Endothelial cell of umbilical vein (primary cell): ENCODE measurements at regions not wholly inside any gene's neighbourhood (a gene's known extent, or its start where the extent isn't known, plus 50 kb on each side); places are given as distances from the start of the nearest gene placed in this dataset.

Source experiments
- BruUV-seq: library from RNA; stranded (reverse); fragments of 400-500 nt; replicated peaks from 2 replicates; lab custom pipeline; 2021; lab: Mats Ljungman, UMichigan
- CTCF ChIA-PET: fragments of 300-600, 350-600 bp; sonication (Branson Sonifier 250); formaldehyde crosslinking; loops from one replicate; lab custom pipeline; 2021; ENCODE audit warnings: antibody characterized with exemption, inconsistent platforms; lab: Charles Lee
- POLR2A ChIA-PET: fragments of 300-600, 350-600 bp; sonication (Branson Sonifier 250); formaldehyde crosslinking; loops from one replicate; lab custom pipeline; 2021; ENCODE audit warnings: antibody characterized with exemption, inconsistent platforms; lab: Charles Lee
- DNase-seq: peaks from one replicate; pipeline ENCODE4 v3.0.0-alpha.2; 2011; ENCODE audit warnings: low read depth, low spot score
- FAIRE-seq: peaks from 2 replicates; lab custom pipeline; 2011; peaks lifted over from hg19 to GRCh38; lab: Jason Lieb, UNC
- H2AFZ ChIP-seq: 2 replicates; pipeline ENCODE4 v1.6.0; 2012; ENCODE audit warnings: low read depth, low read length, control low read depth, inconsistent platforms
- H3K27ac ChIP-seq: 2 replicates; pipeline ENCODE4 v1.5.1; 2011; ENCODE audit warnings: low read depth, mild to moderate bottlenecking, control low read depth, low read length, moderate library complexity; ENCODE audit not compliant: insufficient read depth
- H3K27me3 ChIP-seq, 2 experiments: 2 replicates each; pipeline versions ENCODE4 v1.6.0 to v1.6.1; 2011; ENCODE audit warnings: low read length in 2 of 2, mixed read lengths in 1 of 2; ENCODE audit not compliant: control insufficient read depth in 2 of 2, insufficient read depth in 2 of 2
- H3K36me3 ChIP-seq, 2 experiments: 2 replicates in 1 of 2; 3 replicates in 1 of 2; pipeline ENCODE4 v1.5.1; 2011; ENCODE audit warnings: low read length in 2 of 2, mild to moderate bottlenecking in 1 of 2, moderate library complexity in 1 of 2; ENCODE audit not compliant: control insufficient read depth in 2 of 2, insufficient read depth in 2 of 2; ENCODE audit errors: extremely low read depth in 1 of 2
- H3K4me1 ChIP-seq: 3 replicates; pipeline ENCODE4 v1.5.1; 2011; ENCODE audit warnings: mild to moderate bottlenecking, low read length; ENCODE audit not compliant: control insufficient read depth, insufficient read depth; ENCODE audit errors: extremely low read depth
- H3K4me2 ChIP-seq: 2 replicates; pipeline ENCODE4 v1.6.1; 2011; ENCODE audit warnings: low read length, control low read depth, mixed read lengths; ENCODE audit not compliant: insufficient read depth
- H3K4me3 ChIP-seq, 3 experiments: fragments of 200-600 bp in 1 of 3; sonication (generic), shearing (Covaris generic) in 1 of 3; replicated peaks in 1 of 3; 2 replicates each; pipeline ENCODE4 v1.5.1; 2011 to 2016; ENCODE audit warnings: control low read depth in 3 of 3, low read length in 3 of 3, mild to moderate bottlenecking in 2 of 3, inconsistent platforms in 1 of 3, low read depth in 1 of 3, moderate library complexity in 1 of 3; ENCODE audit not compliant: insufficient read depth in 1 of 3
- H3K79me2 ChIP-seq: 2 replicates; pipeline ENCODE4 v1.6.0; 2012; ENCODE audit warnings: low read length, inconsistent platforms; ENCODE audit not compliant: control insufficient read depth, insufficient read depth
- H3K9ac ChIP-seq: replicated peaks from 2 replicates; pipeline ENCODE3; 2011; ENCODE audit warnings: low read length, control low read depth; ENCODE audit not compliant: insufficient read depth; ENCODE audit errors: extremely low read depth
- H3K9me1 ChIP-seq: replicated peaks from 3 replicates; pipeline ENCODE4 v1.6.0; 2011; ENCODE audit warnings: mild to moderate bottlenecking, low read length; ENCODE audit not compliant: control insufficient read depth, insufficient read depth; ENCODE audit errors: extremely low read depth
- H3K9me3 ChIP-seq: replicated peaks from 2 replicates; pipeline ENCODE4 v1.5.1; 2012; ENCODE audit warnings: low read length, inconsistent platforms; ENCODE audit not compliant: control insufficient read depth, insufficient read depth
- H4K20me1 ChIP-seq: replicated peaks from 2 replicates; pipeline ENCODE3; 2011; ENCODE audit warnings: mild to moderate bottlenecking, low read length; ENCODE audit not compliant: control insufficient read depth, insufficient read depth; ENCODE audit errors: extremely low read depth
- EZH2 ChIP-seq: IDR thresholded peaks from 2 replicates; pipeline ENCODE4 v1.6.1; 2012; ENCODE audit warnings: borderline replicate concordance, low read depth, mild to moderate bottlenecking, moderate library complexity, low read length, inconsistent platforms; ENCODE audit not compliant: severe bottlenecking
- FOS ChIP-seq: IDR thresholded peaks from 2 replicates; pipeline ENCODE4 v1.6.1; 2011; ENCODE audit warnings: mild to moderate bottlenecking, low read length, moderate library complexity, borderline replicate concordance; ENCODE audit not compliant: insufficient read depth
- GATA2 ChIP-seq: IDR thresholded peaks from 2 replicates; pipeline ENCODE4 v1.7.0; 2011; ENCODE audit warnings: low read depth, mild to moderate bottlenecking, moderate library complexity, mixed read lengths, low read length; ENCODE audit not compliant: insufficient read length, insufficient read depth
- JUN ChIP-seq: IDR thresholded peaks from 2 replicates; pipeline ENCODE4 v1.6.1; 2011; ENCODE audit warnings: borderline replicate concordance, low read depth; ENCODE audit not compliant: insufficient read length, insufficient read depth
- MAX ChIP-seq: IDR thresholded peaks from 2 replicates; pipeline ENCODE4 v1.6.1; 2011; ENCODE audit not compliant: insufficient read depth, insufficient read length
- MYC ChIP-seq: IDR thresholded peaks from one replicate; pipeline ENCODE4 v1.6.1; 2011; ENCODE audit warnings: mild to moderate bottlenecking, low read depth, low read length
- POLR2A ChIP-seq: IDR thresholded peaks from 2 replicates; pipeline ENCODE4 v1.6.1; 2012; ENCODE audit warnings: low read depth, mild to moderate bottlenecking, control low read depth, low read length
- POLR2AphosphoS5 ChIP-seq: IDR thresholded peaks from 2 replicates; pipeline ENCODE4 v1.6.1; 2012; ENCODE audit warnings: low read depth, mild to moderate bottlenecking, control low read depth, low read length, moderate library complexity; ENCODE audit not compliant: insufficient read depth
- dilution Hi-C: fragments of 300-500 bp; cut with MboI; formaldehyde crosslinking; loops from one replicate; pipeline ENCODE4 v1.15.0; 2019; ENCODE audit warnings: low sequenced_read_pairs; ENCODE audit not compliant: extremely low pct_ligation_motif_present
- intact Hi-C: fragments of 100-400 bp; cut with micrococcal nuclease; formaldehyde crosslinking; loops from one replicate; pipeline ENCODE4 v1.10.0; 2022
- TF ChIP-seq, protein P1 (sequence below), 2 donors: IDR thresholded peaks; 1 replicate in 1 of 2; 2 replicates in 1 of 2; pipeline ENCODE4 v1.5.1; 2011; ENCODE audit warnings: low read length in 2 of 2, mild to moderate bottlenecking in 2 of 2, moderate library complexity in 2 of 2, control low read depth in 1 of 2, inconsistent platforms in 1 of 2, low read depth in 1 of 2; ENCODE audit not compliant: insufficient read depth in 1 of 2; ENCODE audit errors: extremely low read depth in 1 of 2

DNA sequence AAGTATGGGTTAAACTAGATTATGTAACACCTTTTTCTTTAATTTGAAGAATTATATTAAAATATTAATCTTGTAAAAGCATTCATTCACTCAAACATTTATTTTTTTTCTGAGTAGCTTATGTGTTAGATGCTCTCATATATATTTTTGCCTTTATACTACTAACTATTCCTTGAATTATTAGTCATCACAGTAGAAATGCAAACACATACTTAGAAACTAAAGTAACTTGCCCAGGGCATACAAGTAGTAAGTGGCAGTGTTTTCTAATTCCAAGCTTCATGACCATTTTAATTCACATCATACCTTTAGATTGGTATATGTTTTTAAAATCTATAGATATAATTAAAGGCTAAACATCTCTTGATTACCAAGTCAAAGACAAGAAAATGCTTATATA is 1271.0 kb downstream of the BRINP3 start:
- Histone ChIP-seq H4K20me1 (no peaks in the 10 kb centered on the region), H3K79me2 (no peaks in the 10 kb centered on the region), H3K9ac (no peak overlapping the region), H3K9me1 (no peaks in the 10 kb centered on the region), H3K9me3 (no peaks in the 10 kb centered on the region), H3K36me3 (no peaks in the 10 kb centered on the region), H3K4me3 (no peak overlapping the region), H3K27me3 (no peaks in the 10 kb centered on the region), H3K4me1 (no peaks in the 10 kb centered on the region), H2AFZ (no peak overlapping the region), H3K27ac (no peak overlapping the region), H3K4me2 (no peak overlapping the region)
- no TSS peak for BruUV-seq
- dilution Hi-C loops: no loop called here
- FAIRE-seq (no peak), DNase-seq (no peak)
- no peak for TF ChIP-seq MYC
- TF ChIP-seq JUN: no peak
- no peak for TF ChIP-seq GATA2
- TF ChIP-seq POLR2A: no peak
- TF ChIP-seq EZH2: no peak
- TF ChIP-seq, protein P1, sequence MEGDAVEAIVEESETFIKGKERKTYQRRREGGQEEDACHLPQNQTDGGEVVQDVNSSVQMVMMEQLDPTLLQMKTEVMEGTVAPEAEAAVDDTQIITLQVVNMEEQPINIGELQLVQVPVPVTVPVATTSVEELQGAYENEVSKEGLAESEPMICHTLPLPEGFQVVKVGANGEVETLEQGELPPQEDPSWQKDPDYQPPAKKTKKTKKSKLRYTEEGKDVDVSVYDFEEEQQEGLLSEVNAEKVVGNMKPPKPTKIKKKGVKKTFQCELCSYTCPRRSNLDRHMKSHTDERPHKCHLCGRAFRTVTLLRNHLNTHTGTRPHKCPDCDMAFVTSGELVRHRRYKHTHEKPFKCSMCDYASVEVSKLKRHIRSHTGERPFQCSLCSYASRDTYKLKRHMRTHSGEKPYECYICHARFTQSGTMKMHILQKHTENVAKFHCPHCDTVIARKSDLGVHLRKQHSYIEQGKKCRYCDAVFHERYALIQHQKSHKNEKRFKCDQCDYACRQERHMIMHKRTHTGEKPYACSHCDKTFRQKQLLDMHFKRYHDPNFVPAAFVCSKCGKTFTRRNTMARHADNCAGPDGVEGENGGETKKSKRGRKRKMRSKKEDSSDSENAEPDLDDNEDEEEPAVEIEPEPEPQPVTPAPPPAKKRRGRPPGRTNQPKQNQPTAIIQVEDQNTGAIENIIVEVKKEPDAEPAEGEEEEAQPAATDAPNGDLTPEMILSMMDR (IDR thresholded peaks at IDR 0.05; ENCODE audit: extremely low read depth in 1 of 2, insufficient read depth in 1 of 2, low read depth in 1 of 2, low read length in 2 of 2): no peak
- TF ChIP-seq MAX: no peak
- no peak for TF ChIP-seq FOS
- TF ChIP-seq POLR2AphosphoS5: no peak
- intact Hi-C loops: no loop called here
- POLR2A ChIA-PET: no interaction called here
- CTCF ChIA-PET: interaction anchor here (1.3 to 1.6 kb wide), 3 partner anchors 13 to 24 kb away, joined by 3 to 6 read pairs (median 3); no protein-coding TSS in a partner anchor
